Cardiac muscle cell (in vitro differentiated cells and primary cell): ENCODE measurements at regions not wholly inside any gene's neighbourhood (a gene's known extent, or its start where the extent isn't known, plus 50 kb on each side); places are given as distances from the start of the nearest gene placed in this dataset.

Experiments used
- DNase-seq, 2 donors: peaks; one replicate each; pipeline versions ENCODE4 v3.0.0 to v3.0.0-alpha.2; 2010 to 2017; ENCODE audit warnings: low read depth in 1 of 2, low spot score in 1 of 2
- H3K27ac ChIP-seq: fragments of 200-600 bp; sonication (generic); 2 replicates; pipeline ENCODE4 v1.5.1; 2016
- H3K27me3 ChIP-seq: fragments of 200-600 bp; sonication (generic); 2 replicates; pipeline ENCODE4 v1.6.0; 2016; ENCODE audit warnings: control low read depth
- H3K36me3 ChIP-seq: fragments of 200-600 bp; sonication (generic); 2 replicates; pipeline ENCODE4 v1.5.1; 2016; ENCODE audit warnings: control low read depth
- H3K4me1 ChIP-seq: fragments of 200-600 bp; sonication (generic); 2 replicates; pipeline ENCODE4 v1.8.1; 2017; ENCODE audit warnings: low read depth, mild to moderate bottlenecking, mixed run types
- H3K4me3 ChIP-seq: fragments of 200-600 bp; sonication (generic); 2 replicates; pipeline ENCODE4 v1.5.1; 2016; ENCODE audit warnings: mild to moderate bottlenecking
- H3K9me3 ChIP-seq: fragments of 200-600 bp; sonication (generic); 2 replicates; pipeline ENCODE4 v1.5.1; 2017; ENCODE audit warnings: low read depth, mild to moderate bottlenecking, control low read depth
- TF ChIP-seq, protein P1 (sequence below): IDR thresholded peaks from 2 replicates; pipeline ENCODE4 v1.5.1; 2012; ENCODE audit warnings: low read depth, mild to moderate bottlenecking, low read length

DNA sequence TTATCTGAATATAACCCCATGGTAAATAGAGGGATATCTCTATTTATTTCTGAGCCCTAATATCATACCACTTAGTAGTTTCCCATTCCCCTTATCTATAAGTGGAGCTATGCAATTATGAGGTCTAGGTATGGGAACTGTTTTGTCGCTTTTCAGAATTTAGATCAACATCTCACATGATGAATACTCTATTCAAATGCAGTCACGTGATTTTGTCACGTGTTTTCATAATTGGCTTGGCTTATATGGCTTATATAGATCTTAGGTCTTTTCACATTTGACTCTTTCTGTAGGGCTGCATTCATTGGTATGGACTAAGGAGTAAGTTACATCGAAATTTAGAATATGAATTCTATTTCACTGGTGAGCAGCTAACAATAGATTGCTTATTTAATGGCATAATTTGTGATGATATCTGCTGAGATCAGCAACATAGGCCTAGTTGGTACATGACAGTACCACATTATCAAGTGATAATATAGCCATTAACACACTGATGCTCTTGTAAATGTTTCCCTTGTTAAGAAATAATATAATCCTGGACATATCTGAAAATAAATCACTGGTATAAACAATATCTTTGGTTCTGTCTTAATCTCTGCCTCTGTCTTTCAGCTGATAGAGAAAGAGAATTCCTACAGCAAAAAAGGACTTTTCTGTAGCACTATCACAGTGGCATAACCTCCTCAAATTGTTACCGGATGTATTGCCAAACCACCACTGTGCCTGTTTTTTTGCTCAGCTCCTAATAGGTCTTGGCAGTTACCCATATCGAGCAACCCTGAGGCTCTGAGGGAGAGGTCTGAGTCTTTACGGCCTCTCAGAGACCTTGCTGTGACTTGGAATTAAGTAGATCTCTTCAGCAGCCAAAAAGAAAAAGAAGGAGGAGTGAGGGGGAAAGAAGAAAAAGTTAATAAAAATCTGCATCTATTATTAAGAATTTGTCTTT is 357.1 kb downstream of the ZPLD1 start:
- Histone ChIP-seq H3K27ac (no peak overlapping the region), H3K27me3 (no peaks in the 10 kb centered on the region), H3K4me3 (no peak overlapping the region), H3K9me3 (no peaks in the 10 kb centered on the region), H3K36me3 (no peaks in the 10 kb centered on the region), H3K4me1 (no peaks in the 10 kb centered on the region)
- no peak for DNase-seq
- TF ChIP-seq, protein P1, sequence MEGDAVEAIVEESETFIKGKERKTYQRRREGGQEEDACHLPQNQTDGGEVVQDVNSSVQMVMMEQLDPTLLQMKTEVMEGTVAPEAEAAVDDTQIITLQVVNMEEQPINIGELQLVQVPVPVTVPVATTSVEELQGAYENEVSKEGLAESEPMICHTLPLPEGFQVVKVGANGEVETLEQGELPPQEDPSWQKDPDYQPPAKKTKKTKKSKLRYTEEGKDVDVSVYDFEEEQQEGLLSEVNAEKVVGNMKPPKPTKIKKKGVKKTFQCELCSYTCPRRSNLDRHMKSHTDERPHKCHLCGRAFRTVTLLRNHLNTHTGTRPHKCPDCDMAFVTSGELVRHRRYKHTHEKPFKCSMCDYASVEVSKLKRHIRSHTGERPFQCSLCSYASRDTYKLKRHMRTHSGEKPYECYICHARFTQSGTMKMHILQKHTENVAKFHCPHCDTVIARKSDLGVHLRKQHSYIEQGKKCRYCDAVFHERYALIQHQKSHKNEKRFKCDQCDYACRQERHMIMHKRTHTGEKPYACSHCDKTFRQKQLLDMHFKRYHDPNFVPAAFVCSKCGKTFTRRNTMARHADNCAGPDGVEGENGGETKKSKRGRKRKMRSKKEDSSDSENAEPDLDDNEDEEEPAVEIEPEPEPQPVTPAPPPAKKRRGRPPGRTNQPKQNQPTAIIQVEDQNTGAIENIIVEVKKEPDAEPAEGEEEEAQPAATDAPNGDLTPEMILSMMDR = no peak

DNA sequence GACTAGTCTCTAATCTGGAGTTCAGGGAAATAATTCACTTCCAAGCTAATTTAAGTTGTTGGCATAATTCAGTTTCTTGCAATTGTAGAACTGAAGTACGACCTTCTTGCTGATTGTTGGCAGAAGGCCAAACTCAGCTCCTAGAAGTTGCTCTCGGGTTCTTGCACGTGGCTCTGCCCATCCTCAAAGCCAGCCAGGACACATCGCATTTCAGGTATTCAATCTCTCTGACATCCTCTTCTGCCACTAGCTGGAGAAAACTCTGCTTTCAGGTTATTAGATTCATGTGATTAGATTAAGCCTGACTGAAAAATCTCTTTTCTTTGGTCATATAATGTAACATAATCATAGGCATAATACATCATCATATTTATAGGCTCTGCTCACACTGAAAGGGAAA is 362.0 kb downstream of the ZPLD1 start:
- TF ChIP-seq, protein P1 = no peak
- Histone ChIP-seq H3K4me3 (no peak overlapping the region), H3K9me3 (no peaks in the 10 kb centered on the region), H3K36me3 (no peaks in the 10 kb centered on the region), H3K27ac (no peak overlapping the region), H3K4me1 (no peaks in the 10 kb centered on the region), H3K27me3 (no peaks in the 10 kb centered on the region)
- peak in 1 of 2 donors; percentile 26 for DNase-seq

DNA sequence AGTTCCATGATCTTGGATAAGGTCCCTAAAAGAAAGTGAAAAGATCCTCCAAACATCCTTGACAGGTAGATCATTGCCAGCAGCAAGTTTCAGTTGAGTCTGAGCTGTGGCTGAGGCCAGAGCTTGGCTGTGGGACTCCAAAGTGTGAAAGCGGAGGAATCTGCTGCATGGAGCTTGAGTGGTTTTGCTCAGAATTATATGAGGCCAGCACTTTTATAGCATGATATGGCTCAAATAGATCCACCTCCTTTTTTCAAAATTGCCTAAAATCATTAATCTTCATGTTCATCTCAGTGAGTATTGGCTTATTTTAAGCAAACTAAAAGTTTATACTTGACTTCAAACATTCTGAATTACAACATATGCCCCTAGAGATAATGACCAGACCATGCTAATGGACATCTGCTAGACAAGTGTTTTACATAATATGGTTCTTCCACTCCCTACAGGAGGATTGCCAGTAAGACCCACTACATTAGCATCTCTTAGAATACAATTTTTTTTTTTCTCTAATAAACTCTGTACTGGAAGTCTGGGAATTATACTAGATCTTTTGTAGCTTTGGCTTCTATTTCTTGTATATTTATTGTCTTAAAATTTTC is 368.1 kb downstream of the ZPLD1 start:
- Histone ChIP-seq H3K36me3 (no peaks in the 10 kb centered on the region), H3K4me1 (no peaks in the 10 kb centered on the region), H3K27ac (no peak overlapping the region), H3K4me3 (no peak overlapping the region), H3K27me3 (no peaks in the 10 kb centered on the region), H3K9me3 (no peaks in the 10 kb centered on the region)
- TF ChIP-seq, protein P1 = no peak
- DNase-seq = no peak

DNA sequence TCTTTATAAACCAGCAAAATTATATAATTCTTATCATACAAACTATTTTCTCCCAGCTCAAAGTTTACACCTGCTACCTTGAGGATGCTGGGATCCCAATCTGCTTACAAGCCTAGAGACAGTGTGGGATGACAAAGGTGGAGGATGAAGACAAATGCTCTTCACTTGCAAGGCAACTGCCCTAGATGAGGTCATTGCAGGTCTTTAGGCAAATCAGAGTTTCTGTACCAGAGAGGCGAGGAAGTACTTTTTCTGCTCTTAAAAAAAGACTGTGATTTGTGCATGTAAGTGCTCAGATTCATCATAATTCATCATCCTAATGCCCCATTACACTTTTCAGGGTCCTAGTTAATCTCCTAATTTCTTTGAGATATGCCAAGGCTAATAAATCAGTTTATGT is 376.1 kb downstream of the ZPLD1 start:
- Histone ChIP-seq H3K9me3 (no peaks in the 10 kb centered on the region), H3K4me1 (no peaks in the 10 kb centered on the region), H3K4me3 (no peak overlapping the region), H3K27ac (no peak overlapping the region), H3K27me3 (no peaks in the 10 kb centered on the region), H3K36me3 (no peaks in the 10 kb centered on the region)
- TF ChIP-seq, protein P1 = no peak
- DNase-seq = no peak

DNA sequence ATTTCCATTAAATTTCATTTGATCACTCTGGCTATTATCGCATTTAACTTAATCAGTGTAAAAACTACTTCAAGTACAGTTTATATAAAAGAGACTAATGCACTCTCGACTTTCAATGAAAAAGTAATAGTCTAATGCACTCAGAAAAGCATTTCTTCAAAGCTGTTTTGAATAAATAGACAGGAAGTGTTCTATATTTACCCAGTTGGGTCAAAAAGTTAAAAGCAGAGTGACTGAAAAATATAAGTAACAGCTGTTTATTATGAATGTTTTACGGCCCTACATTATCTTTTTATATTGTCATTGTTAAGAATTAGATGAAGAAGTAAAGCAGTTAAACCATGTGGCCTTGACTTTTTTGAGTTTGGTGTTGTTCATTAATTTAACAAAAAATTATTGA is 391.8 kb downstream of the ZPLD1 start:
- Histone ChIP-seq H3K9me3 (no peaks in the 10 kb centered on the region), H3K27me3 (no peaks in the 10 kb centered on the region), H3K27ac (no peak overlapping the region), H3K36me3 (no peaks in the 10 kb centered on the region), H3K4me3 (no peak overlapping the region), H3K4me1 (no peaks in the 10 kb centered on the region)
- no peak for DNase-seq
- TF ChIP-seq, protein P1 = no peak
